AG08396 (cell line): ENCODE measurements at regions not wholly inside any gene's neighbourhood (a gene's known extent, or its start where the extent isn't known, plus 50 kb on each side); places are given as distances from the start of the nearest gene placed in this dataset.

Experiments used
- DNase-seq: peaks from one replicate; pipeline ENCODE4 v3.0.0; 2012; ENCODE audit warnings: low spot score, mixed read lengths

GRCh38 chr21:27513825-27514224 is 546.9 kb upstream of the ADAMTS5 start:
- no peak for DNase-seq

- no peak for DNase-seq
Measured at GRCh38 chr21:27513016-27513415, 546.1 kb upstream of the ADAMTS5 start.

- no peak for DNase-seq
Measured at GRCh38 chr21:27511233-27511632, 544.3 kb upstream of the ADAMTS5 start.

GRCh38 chr21:27507695-27508094 is 540.8 kb upstream of the ADAMTS5 start:
- no peak for DNase-seq

- peak; percentile 26 for DNase-seq
Measured at GRCh38 chr21:27505516-27505915, 538.6 kb upstream of the ADAMTS5 start.

- no peak for DNase-seq
Measured at GRCh38 chr21:27502801-27503200, 535.9 kb upstream of the ADAMTS5 start.

DNA sequence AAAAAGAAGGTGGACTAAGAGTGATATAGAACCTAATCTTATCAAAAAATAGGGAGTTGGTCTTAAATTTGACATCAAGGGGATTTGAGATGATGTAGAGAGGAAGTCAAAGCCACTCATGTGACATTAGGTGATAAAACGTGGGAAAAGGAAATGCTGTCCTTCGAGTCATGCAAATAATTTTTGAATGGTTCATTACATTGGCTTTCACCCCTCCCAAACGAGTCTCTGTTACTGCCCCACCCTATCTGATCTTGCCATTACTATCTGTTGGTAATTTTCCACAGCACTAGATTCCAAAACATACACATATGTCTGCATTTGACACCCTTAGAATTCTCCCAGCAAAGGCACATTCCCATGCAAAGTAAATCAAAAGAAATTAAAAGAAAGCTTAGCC is 531.1 kb upstream of the ADAMTS5 start:
- DNase-seq = no peak

DNA sequence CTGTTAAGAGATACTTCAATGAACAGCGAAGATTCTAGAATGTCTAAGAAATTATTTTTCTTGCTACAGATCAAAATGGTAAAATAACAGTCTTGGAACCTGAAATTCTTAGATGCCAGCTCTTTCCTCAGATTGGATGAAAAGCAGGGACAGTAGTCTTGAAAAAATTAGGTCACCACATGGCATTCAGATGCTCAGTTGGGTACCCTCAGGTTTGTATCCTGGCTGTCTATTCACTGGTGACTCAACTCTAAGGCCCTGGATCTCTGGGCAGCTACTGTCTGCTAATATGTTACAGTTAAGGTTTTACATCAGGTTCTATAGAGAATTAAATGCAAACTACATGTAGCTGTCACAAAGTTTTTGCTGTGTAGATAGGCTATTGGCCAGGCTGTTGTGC is 528.9 kb upstream of the ADAMTS5 start:
- DNase-seq = no peak

DNA sequence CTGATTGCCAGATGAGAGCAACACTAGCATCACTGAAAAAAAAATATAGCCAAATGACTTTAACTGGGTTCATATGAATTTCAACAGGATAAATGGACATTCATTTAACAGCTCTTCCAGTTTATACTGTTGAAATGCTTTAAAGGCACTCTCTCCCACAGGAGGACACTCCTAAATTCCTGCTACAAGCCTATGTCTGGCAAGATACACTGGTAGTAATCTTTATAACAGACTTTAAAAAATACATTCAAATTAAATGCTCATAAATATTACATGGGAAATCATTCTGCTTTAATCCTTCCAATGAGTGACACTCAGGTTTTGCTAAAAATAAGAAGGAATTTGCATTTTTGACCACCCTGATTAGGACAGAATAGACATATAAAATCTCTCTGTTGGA is 526.7 kb upstream of the ADAMTS5 start:
- no peak for DNase-seq

DNA sequence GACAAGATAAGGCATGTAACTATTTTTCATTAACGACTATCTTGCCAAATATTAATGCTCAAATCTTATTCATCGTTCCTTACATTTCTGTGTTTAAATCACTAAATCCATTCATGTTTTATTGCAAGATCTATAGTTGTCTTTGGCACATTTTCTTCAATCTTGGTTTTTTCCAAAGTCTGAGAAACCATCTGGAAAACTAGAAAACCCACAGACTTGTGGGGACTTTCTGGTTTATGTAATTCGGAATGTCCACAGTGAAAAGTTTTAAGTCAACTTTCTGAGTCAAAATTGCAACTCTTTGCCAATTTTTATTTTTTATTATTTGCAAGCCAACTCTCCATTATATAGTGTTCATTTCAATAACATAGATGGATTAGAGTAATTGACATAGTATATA is 520.8 kb upstream of the ADAMTS5 start:
- DNase-seq = no peak

DNA sequence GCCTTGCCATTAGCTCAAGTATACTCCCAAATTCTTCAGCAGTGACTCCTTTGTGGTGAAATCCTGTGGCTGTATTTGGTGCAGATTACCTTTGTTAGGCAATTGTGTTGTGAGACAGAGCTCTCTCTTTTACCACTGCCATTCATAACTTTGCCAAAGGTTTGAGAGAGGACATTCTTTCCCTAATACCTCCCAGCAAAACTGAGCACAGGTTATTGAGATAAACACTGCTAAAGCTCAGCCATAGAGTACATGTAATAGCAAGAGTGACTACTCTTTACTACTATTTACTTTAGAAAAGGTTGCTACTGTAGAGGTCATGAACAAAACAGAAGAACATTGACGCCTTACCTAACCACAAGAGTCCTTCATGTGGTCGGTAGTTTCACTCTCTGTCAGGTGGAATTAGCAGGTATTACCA is 514.0 kb upstream of the ADAMTS5 start:
- peak; percentile 42 for DNase-seq

GRCh38 chr21:27477296-27477695 is 510.4 kb upstream of the ADAMTS5 start:
- DNase-seq = no peak

GRCh38 chr21:27476696-27477095 is 509.8 kb upstream of the ADAMTS5 start:
- DNase-seq = peak; percentile 30

GRCh38 chr21:27475363-27475955 is 508.6 kb upstream of the ADAMTS5 start:
- DNase-seq = no peak

GRCh38 chr21:27467366-27467765 is 500.5 kb upstream of the ADAMTS5 start:
- DNase-seq = no peak

- no peak for DNase-seq
Measured at GRCh38 chr21:27466140-27466539, 499.3 kb upstream of the ADAMTS5 start.

GRCh38 chr21:27464648-27465047 is 497.8 kb upstream of the ADAMTS5 start:
- DNase-seq = no peak

DNA sequence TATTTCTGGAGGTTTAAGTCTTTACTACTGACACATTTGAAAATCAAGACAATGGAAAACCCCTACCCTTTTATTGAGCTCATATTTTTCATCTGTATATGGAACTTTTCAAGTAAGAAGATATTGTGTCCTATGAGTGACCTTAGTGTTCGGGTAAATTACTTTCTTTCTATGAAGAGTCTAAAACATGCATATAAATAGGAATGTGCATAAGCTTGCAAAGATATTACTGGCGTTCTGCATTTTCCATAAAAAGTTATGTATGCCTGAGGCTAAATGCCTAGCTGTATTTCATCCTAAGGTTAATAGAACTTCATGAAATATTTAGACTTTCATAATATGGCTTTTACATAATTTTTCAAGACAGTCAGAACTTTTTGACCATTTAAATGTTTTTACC is 495.8 kb upstream of the ADAMTS5 start:
- DNase-seq = no peak

- no peak for DNase-seq
Measured at GRCh38 chr21:27454234-27454633, 487.3 kb upstream of the ADAMTS5 start.

DNA sequence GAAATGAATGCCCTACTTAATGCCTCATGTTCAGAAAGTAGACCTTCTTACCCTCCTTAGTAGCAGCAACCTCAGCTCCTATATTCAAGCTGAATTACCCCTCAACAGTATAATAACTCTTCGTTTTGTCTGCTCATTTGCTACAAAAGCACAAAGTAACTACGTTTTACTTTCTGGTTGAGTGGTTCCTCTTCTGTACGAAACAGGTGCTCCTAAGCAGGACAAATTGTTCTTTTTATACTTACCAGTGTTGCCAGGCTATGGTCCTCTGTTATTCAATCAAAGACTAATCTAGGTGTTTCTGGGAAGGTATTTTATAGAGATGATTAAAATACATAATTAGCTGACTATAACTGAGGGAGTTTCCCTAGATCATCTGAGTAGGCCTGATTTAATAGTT is 484.2 kb upstream of the ADAMTS5 start:
- no peak for DNase-seq

DNA sequence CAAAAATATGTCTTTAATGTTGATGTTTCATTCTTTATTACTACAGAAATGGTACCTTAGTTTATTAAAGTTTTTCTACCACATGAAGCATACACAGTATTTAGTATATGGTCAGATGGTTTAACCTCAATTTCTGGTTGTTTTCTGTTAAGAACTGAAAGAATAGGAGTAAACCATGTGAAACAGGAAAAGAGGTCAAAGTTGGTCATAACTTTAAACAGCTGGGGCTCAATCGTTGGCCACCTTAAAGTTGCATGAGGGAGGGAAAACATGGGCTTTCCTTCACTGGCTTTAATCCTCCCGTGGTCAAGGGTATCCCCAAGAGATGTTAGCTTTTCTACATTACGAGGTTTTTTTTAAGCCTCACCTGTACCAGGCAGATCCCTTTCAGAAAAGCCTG is 483.3 kb upstream of the ADAMTS5 start:
- no peak for DNase-seq

GRCh38 chr21:27448960-27449359 is 482.1 kb upstream of the ADAMTS5 start:
- DNase-seq = no peak

GRCh38 chr21:27447843-27448242 is 481.0 kb upstream of the ADAMTS5 start:
- DNase-seq = no peak

- peak; percentile 34 for DNase-seq
Measured at GRCh38 chr21:27429710-27430341, 462.9 kb upstream of the ADAMTS5 start.
